ENCODE measurements at regions not wholly inside any gene's neighbourhood (a gene's known extent, or its start where the extent isn't known, plus 50 kb on each side); places are given as distances from the start of the nearest gene placed in this dataset.

DNA sequence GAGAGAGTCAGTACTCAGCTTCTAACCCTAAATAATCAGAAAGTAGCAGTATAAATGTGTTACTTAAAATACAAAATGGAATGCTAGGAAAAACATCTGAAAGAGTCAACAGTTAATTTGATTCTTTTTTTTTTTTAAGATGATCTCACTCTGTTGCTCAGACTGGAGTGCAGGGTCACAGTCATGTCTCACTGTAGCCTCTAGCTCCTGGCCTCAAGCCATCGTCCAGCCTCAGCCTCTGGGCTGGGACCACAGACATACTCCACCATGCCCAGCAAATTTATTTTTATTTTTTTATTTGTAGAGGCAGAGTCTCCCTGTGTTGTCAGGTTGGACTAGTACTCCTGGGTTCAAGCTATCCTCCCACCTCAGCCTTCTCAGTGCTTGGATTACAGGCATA is 424.9 kb downstream of the IRX2 start:
- no peak for DNase-seq

DNA sequence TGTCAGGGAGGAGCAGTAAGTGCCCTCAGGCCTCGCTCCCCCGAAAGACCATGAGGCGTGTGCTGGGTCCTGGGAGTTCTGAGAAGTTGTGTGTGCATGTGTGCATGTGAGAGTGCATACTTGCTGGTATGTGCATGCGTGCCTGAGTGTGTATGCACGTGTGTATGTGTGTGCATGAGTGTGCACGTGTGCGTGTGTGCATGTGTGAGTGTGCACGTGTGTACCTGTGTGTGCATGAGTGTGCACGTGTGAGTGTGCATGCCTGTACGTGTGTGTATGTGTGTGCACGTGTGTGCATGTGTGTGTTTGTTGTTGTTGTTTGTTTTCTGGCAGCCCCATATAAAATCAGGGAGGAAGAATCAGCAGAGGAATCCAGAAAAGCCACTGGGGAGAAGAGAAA is 426.7 kb downstream of the IRX2 start:
- no peak for DNase-seq

DNA sequence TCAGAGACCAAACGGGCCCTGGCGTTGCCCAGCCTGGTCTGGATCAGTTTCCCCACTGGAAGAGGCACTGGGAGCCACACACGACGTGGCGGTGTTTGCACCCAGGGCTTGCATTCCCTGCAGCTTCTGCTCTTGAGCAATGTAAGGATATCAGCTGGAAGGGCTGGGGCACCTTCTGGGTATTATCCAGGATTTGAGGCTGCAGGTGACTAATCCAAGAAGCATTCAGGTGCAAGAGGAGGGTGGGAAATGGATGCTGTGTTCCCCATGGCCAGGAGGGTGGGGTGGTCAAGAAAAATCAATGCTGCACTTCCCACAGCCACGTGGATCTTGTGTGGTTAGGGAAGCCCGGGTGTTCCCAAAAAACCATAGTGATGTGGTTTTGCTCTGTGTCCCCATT is 430.9 kb downstream of the IRX2 start:
- DNase-seq: no peak

DNA sequence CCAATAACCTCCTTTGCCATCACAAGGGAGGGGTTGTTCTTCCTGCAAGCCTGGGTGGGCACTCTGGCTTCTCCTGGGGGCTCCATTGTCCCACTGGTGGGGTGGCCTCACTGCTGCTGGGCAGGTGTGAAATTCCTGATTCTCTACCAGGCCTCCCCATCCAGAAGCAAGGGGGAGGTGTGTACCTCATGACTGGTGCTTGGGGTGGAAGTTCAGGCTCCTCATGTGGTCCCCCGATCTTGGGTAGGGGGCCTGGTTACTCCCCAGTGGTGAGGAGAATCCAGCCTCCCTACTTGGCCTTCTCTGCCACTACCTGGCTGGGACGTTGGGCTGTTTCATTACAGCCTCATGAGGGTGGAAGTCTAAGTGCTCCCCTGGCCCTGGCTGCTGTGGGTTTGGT is 433.9 kb downstream of the IRX2 start:
- no peak for DNase-seq

DNA sequence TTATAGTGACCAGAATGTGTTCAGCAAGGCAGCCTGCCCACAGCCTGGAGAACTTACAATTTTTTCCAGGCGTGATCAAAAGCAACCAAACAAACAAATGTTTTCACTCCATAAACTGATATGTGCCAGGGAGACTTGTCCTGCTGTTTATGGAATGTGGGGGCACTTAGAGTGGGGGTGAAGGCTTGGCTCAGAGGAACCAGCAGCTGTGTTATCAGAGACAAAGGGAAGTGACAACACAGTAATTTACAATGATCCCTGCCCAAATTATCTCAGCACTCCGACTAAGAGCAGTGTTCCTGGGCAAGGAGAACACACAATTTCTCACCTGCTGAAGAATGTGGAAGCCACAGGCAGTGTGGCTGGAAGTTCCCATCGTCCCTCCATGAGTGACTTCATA is 429.1 kb upstream of the IRX4 start:
- DNase-seq: no peak

DNA sequence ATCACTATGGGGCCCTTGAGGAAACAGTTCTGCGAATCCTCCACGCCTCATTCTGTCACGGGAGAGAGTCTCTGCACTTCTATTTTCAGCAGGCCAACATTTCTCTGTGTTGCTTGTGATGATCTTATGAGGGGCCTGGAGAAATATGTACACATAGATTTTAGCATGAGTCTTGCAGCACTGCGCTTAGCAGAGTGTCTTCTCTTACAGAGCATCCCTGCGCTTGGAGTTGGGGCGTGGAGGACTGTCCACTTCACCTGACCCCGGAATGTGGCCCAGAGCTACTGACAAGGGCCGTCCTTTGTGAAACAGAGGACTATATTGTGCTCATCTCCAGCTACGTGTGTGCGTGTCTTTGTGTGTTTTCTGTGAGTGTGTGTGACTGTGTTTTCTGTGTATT is 428.2 kb upstream of the IRX4 start:
- DNase-seq: no peak

DNA sequence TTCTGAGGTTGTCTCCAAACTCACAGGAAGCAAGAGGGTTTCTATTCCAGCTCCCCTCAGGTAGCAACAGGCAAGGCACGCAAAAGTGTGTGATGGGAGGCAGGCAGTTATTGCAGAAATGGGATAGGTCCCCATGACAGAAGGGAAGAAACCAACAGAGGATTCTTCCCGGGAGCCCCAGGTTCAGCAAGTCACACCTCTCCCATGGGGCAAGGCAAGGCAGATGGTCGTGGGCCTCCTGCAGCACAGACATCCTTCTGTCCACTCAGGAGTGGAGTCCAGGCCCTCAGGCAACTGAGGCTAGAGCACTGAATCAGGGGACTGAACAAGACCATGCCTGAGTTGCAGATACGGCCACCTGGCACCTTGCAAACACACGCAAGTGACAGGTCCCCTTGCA is 424.9 kb upstream of the IRX4 start:
- DNase-seq: no peak

DNA sequence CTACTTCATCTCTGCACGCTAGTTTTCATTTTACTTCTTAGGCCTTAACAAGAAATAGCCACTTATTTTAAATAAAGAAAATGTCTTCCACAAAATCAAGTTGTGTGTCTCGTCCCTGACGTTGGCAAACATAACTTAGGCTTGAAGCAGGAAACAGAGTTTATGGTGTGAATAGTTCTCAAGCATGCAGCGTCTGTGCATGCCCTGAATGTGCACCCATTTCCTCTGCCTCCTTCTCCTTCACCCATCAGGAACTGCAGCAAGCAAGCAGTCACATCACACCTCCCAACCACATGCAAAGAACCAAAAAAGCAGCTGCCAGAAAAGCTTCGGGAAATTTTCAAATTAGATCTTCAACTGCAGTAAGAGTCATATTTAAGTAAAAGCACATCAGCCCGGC is 424.0 kb upstream of the IRX4 start:
- no peak for DNase-seq

DNA sequence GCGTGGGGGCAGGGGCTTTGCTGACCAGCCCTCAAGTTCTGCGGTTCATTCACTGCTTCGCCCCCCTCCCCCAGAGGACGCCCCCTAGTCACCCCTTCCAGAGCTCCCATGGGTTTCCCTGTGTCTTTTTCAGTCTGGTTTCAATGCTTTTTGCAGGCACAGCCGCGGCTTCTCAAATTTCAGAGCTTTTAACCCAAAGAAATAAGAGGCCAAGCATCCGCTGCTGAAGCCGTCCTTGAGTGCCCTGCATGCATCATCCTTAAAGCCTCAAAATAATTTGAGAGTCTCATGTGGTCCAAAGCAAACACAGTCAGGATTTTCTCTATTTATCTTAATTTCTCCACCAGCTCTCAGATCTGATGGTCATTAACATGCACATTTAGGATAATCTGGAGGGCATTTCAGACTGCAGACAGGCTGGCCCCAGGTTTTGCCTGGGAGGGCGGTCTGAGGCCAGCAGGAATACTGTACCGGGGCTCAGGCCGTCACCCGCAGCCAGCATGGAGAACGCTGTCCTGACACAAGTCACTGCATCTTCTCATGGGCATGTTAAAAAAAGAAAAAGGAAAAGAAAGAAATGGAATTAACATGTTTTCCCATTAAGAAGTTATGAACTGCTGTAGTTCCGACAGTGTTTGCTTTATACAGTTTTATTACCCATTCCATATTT is 420.8 kb upstream of the IRX4 start:
- DNase-seq: no peak

DNA sequence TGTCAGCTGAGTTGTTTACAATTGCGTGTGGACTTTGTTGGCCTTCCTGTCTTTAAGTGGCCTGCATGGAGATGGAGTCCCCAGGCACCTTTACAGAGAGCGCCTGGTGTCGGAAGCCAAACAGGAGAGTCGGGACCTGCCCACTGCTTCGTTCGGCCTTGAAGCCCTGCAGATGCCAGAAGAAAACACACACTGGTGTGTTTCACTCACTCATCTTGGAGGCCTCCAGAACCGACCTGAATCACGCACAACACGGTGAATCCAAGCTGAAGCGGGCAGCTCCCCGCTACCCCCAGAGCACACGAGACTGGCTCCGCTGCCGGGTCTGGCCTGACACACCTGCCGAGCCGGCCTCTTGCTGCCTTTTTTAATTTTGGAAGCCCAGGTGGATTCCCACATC is 419.4 kb upstream of the IRX4 start:
- DNase-seq: no peak

DNA sequence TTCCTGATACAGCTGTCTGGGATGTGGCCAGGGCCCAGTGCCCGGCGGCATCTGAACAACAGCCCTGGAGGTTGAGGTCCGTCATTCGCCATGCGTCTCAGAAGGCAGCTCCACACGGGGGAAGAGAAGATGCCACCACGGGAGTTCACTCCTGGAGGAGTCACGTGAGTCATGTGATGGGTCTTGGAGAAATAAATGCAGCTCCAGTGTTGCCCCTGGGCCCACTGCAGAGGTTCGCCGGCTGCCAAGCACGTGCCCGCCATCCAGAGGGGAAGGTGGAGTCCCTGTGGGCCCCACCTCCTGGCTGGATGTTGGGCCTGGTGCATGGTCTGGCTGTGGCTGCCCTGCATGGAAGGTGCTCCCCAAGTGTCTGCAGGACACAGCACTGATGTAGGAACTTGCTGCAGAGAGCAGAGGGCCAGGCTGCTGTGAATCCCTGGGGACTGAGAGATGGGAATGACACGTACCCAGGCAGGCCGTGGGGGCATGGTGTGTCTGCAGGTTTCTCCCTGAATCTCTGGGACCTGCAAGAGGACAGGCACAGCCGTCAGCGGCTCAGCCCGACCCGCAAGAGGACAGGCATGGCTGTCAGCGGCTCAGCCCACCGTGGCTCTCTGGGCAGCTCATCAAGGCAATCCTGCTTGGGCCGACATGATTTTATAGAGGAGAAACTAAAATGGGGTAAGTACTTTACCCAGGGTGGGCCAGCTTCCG is 418.3 kb upstream of the IRX4 start:
- DNase-seq: no peak

DNA sequence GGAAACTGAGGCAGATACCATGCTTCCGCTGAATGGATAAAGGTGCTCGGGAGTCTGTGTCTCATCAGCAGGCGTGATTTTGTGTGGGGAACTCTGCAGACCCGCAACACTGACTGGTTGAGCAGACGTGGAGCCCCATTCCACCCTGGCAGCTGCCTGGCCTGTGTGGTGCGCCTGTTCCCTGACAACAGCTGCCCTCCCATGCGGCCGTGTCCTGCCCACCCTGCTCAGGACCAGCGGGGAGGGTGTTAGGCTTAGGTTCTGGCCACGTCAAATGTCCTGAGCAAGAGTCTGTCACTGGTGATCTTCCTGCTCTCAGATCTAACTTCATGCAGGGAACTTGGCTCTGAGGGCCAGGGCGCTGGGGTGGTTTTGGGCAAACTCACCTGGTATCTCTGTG is 417.7 kb upstream of the IRX4 start:
- no peak for DNase-seq

DNA sequence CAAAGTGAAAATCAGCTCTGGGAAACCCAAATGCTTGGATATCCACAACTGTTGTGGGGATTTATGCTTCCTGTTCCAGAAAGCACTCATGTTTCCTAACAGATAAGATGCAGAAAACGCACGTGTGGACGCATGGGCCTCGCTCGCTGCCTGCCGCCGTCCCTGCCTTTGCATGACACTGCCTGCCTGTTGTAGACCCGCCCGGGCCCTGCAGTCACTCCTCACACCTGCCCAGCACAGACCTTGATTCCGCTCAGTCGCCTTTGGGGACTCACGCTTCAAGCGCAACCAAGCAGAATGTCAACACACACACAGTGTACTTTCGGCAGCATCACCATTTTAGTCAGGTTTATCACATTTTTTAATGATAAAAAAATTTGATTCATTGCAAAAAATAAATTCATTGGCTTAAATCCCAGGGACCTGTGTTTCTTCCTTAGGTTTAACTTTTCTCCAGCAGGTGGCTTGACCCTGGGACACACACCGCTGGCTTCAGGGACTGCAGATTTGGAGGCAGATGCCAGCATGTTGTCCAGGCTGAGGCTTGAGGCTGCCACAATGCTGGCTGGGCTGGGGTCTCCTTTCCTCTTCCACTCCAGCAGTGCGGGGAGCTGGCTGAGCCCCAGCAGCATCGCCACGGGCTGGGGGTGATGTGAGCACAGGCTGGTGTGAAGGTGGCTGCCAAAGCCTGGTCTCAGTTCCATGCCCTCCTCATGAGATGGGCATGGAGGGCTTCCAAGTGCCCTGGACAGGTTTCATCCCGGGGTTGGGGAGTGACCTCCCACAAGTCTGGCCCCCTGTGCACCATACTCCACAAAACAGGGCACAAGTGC is 416.9 kb upstream of the IRX4 start:
- no peak for DNase-seq

DNA sequence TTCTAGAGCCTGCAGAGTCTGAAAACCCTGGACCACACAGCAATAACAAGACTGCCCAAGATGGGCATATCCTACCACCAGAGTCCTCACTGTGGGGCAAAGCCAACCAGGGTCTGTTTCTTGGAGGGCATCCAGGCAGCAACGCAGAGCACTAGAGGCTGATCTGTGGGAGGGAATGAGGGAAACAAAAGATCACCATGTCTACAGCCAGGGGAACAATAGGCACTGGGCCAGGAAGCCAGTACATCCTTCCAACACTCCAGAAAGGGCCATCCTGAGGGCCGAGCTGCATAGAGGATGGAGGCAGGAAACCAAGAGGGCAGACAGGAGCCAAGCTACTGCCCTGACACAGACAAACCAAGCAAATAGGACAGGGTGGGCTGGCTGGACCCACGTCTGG is 416.1 kb upstream of the IRX4 start:
- DNase-seq: no peak

DNA sequence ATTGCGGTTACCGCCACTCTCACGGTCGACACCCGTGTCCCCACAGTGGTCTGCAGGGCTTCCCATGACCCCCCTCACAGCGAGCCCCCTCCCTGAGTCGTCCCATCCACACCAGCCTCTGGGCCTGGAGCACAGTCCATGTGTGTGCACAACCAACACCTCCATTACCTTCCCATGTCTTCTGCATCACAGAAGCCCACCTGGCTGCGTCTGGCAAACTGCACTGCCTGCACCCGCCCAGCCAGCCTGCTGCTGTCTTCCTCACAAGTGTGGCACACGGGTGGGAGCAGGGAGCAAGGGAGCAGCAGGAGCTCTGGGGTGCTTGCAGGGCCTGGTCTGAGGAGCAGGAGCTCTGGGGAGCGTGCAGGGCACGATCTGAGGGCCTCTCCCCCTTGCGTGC is 415.3 kb upstream of the IRX4 start:
- no peak for DNase-seq

DNA sequence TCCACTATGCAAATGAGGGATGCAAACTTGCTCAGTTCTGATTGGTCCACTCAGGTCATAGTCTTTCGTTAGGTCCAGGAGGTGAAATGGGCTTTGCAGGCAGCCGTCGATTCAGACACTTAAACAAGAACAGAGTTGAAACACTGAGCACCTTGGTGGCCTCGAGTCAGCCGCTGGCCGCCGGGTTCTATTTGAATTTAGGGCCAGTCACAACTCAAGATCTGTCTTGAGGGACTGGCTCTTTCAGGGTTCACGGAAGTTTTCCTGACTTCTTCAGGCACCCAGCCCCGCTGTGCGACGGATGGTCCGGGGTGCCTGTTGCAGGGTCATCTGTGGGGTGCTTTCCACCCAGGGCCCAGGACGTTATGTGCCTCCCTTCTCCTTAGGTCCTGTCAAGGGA is 412.8 kb upstream of the IRX4 start:
- no peak for DNase-seq

DNA sequence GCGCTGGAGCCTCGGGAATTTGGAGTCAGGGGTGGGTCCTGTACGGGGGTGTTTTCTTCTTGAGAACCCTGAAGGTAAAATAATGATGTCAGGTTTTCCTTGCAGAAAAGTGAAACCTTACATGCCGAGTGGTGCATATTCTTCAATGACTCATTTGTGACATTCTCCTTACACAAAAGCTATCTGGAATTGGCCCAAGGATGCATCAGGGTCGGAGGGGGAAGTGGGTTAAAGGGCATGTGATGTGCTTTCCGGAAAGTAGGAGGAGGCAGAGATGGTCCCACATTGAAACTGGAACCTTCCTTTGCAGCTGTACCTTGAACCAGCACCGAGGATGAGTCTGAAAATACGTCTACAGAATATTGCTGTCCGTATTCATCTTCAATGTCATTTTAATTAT is 411.2 kb upstream of the IRX4 start:
- no peak for DNase-seq

DNA sequence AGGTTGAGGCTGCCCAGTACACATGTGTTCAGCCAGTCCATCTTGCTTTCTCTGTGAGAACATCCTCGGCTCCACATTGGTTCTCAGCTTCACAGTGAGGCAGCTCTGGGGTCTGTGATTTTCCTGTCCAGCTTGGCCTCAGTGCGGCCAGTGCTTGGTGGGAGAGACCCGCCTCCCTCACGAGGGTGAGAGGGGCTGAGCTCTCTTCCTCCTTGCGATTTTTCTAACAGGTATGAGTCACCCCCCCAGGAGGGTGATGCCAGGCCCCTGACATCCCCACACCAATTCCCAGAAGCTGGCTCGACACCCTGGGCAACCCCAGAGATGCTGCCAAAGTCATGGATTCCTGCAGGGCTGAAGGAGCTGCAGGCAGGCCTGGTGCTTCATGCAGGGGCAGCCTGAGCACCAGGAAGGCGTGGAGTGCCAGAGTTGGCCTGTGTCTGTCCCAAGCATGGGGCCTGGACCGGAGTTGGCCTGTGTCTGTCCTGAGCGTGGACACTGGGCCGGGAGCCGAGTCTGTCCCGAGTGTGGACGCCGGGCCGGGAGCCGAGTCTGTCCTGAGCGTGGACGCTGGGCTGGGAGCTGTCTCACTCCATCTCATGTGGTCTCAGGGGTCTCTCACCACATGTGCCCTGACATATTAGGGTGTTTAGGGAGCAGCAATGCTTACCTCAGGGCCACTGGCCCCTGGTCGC is 408.6 kb upstream of the IRX4 start:
- no peak for DNase-seq

DNA sequence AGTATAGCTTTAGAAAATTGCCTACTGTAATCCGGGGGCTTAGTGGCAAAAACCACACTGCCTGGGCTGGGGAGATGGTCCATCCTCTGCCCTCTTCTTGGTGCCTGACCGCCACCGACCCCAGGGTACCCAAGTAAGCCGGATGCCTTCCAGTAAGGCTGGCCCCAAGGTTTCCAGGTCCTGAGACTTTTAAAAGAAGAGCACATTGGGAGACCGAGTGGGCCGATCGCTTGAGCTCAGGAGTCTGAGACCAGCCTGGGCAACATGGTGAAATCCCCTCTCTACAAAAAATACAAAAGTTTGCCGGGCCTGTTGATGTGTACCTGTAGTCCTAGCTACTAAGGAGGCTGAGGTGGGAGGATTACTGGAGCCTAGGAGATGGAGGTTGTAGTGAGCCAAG is 406.7 kb upstream of the IRX4 start:
- no peak for DNase-seq

DNA sequence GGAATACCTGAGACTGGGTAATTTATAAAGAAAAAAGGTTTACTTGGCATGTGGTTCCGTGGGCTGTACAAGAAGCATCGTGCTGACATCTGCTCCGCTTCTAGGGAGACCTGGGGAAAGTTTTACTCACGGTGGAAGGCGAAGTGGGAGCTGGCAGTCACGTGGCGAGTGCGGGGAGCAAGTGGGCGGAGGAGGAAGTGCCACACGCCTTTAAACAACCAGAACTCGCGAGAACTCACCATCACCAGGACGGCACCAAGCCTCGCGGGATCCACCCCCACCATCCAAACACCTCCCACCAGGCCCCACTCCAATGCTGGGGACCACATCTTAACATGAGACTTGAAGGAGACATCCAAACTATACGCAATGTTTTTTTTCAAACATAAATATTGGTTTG is 406.2 kb upstream of the IRX4 start:
- DNase-seq: no peak

DNA sequence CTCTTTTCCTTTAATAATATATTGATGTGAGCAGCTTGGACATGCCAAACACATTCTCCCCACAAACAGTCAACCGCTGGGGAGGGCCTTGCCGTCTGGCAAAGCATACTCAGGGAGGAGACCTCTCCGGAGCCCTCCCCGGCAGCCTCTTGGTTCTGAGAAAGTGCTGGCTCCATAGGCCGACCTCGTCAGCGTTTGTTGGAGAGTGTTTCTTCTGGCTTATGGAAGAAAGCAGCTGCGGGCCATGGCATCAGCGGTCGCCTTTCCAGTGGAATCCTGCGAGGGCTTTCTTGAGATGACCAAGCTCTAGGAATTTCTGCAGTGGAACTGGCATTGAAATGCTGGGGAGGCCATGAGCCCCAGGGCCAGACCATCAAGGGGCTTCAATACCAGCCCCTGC is 405.7 kb upstream of the IRX4 start:
- no peak for DNase-seq

DNA sequence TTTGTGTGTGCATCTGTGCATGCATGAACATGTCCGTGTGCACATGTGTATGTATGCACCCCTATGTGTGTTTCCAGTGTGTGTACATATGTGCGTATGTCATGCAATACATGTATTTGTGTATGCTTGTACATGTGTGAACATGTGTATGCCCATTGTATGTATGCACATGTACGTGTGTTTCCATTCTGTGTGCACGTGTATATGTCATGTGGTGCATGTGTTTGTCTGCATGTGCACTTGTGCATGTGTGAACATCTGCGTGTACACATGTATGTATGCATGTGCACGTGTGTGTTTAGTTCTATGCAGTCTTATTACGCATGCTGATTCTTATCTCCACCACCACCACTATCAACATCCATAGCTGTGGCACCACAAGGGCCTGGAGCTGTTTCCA is 403.5 kb upstream of the IRX4 start:
- DNase-seq: no peak

DNA sequence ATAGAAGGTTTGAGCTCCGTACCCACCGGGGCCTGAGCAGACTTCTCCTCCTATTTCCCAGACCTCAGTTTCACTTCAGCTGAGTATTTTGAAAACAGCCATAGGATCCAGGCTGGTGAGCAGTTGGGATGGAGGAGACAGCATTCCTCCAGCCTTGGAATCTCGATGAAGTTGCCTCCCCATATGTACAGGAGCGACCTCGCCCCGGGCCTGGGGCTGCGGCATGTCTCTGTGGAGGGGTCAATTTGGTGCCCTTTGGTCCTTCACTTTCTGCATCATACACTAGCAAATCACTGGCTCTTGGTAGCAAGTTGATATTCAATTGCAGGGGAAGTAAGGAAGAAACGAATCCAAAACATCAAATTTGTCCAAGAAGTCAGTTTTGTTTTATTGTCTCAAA is 402.0 kb upstream of the IRX4 start:
- DNase-seq: no peak
